ENCODE measurements at regions not wholly inside any gene's neighbourhood (a gene's known extent, or its start where the extent isn't known, plus 50 kb on each side); places are given as distances from the start of the nearest gene placed in this dataset.
A peak's percentile ranks its signal among the peaks of the same experiment; 100 is the strongest.

DNA sequence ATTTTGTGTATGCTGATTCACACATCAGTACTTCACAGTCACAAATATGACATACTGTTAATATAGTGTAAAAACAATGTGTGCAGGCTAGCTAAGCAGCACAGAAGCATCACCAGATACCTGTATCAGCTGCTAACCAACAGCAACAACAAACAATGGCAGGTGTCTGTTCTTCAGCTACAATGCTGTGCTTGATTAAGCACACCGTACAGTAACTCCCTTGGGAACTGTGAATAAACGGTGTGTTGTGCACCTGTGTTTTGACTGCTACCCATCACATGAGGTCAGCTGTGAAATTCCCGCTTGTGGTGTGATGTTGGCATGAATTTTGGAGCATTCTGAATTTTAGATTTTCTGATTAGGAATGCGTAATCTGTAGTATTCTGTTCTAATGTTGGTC lies 379.7 kb upstream of the FAT1 start:
- no peaks in the 10 kb centered on the region for H3K36me3 ChIP-seq (ENCODE audit: control insufficient read depth in 2 of 2, extremely low read depth in 1 of 2, insufficient read depth in 2 of 2, low read length in 2 of 2)
- FAIRE-seq (no peak), DNase-seq (ENCODE audit: low read depth, low spot score) (no peak)
- dilution Hi-C loops (cut with MboI; ENCODE audit: extremely low pct_ligation_motif_present, low sequenced_read_pairs), result no loop called here
- H3K27me3 ChIP-seq (ENCODE audit: control insufficient read depth, extremely low read depth, insufficient read depth, low read length), result no peaks in the 10 kb centered on the region
- H3K9ac ChIP-seq (ENCODE audit: control insufficient read depth, extremely low read depth, insufficient read depth, low read length), result no peak overlapping the region
- TF ChIP-seq, protein P1, sequence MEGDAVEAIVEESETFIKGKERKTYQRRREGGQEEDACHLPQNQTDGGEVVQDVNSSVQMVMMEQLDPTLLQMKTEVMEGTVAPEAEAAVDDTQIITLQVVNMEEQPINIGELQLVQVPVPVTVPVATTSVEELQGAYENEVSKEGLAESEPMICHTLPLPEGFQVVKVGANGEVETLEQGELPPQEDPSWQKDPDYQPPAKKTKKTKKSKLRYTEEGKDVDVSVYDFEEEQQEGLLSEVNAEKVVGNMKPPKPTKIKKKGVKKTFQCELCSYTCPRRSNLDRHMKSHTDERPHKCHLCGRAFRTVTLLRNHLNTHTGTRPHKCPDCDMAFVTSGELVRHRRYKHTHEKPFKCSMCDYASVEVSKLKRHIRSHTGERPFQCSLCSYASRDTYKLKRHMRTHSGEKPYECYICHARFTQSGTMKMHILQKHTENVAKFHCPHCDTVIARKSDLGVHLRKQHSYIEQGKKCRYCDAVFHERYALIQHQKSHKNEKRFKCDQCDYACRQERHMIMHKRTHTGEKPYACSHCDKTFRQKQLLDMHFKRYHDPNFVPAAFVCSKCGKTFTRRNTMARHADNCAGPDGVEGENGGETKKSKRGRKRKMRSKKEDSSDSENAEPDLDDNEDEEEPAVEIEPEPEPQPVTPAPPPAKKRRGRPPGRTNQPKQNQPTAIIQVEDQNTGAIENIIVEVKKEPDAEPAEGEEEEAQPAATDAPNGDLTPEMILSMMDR (optimal IDR thresholded peaks at IDR 0.05 in 1 of 3, IDR thresholded peaks at IDR 0.05 in 1 of 3, conservative IDR thresholded peaks at IDR 0.05 in 1 of 3; ENCODE audit: extremely low read depth in 1 of 3, insufficient read depth in 2 of 3, low read length in 3 of 3), result no peak
- no peak for TF ChIP-seq EZH2 (IDR thresholded peaks at IDR 0.05; ENCODE audit: low read length)
- H4K20me1 ChIP-seq (ENCODE audit: control insufficient read depth, extremely low read depth, insufficient read depth, low read length), result no peaks in the 10 kb centered on the region
- no peaks in the 10 kb centered on the region for H3K9me1 ChIP-seq (ENCODE audit: control insufficient read depth, extremely low read depth, insufficient read depth, low read length)
- H3K9me3 ChIP-seq (ENCODE audit: control insufficient read depth, low read depth, low read length), result no peaks in the 10 kb centered on the region
- no peak overlapping the region for H3K4me2 ChIP-seq (ENCODE audit: control insufficient read depth, extremely low read depth, insufficient read depth, low read depth, low read length)
- H3K79me2 ChIP-seq (ENCODE audit: control insufficient read depth, insufficient read depth, low read length), result no peaks in the 10 kb centered on the region
- no peaks in the 10 kb centered on the region for H3K4me1 ChIP-seq (ENCODE audit: control insufficient read depth, extremely low read depth, insufficient read depth, low read length)
- no peak overlapping the region for H2AFZ ChIP-seq (ENCODE audit: control insufficient read depth, low read length)
- no peak overlapping the region for H3K4me3 ChIP-seq (ENCODE audit: control insufficient read depth in 2 of 3, extremely low read depth in 1 of 3, insufficient read depth in 2 of 3, low read depth in 1 of 3, low read length in 3 of 3)
- H3K27ac ChIP-seq (ENCODE audit: control insufficient read depth, insufficient read depth, low read length), result no peak overlapping the region

DNA sequence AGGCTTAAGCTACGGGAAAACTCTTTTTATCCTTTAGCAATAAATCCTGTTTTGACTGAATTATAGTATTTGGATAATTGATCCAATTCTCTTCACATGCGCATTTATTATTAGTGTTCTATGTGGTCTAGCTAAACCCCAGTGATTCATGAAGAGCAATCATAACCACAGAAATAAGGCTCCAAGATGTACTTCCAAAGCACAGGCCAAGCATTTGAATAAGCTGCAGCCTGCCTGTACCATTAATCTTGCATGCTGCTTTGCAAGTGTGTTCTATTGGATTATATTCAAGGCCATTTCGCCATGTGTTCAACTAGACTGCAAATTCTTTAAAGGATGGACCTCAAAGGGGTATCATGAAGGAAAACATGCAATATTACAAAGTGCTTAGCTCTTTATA lies 385.2 kb upstream of the FAT1 start:
- Histone ChIP-seq H2AFZ (ENCODE audit: control insufficient read depth, low read length) (no peak overlapping the region), H3K4me2 (ENCODE audit: control insufficient read depth, extremely low read depth, insufficient read depth, low read depth, low read length) (no peak overlapping the region), H3K9me3 (ENCODE audit: control insufficient read depth, low read depth, low read length) (no peaks in the 10 kb centered on the region), H3K4me3 (ENCODE audit: control insufficient read depth in 2 of 3, extremely low read depth in 1 of 3, insufficient read depth in 2 of 3, low read depth in 1 of 3, low read length in 3 of 3) (no peak overlapping the region), H3K9ac (ENCODE audit: control insufficient read depth, extremely low read depth, insufficient read depth, low read length) (no peak overlapping the region), H4K20me1 (ENCODE audit: control insufficient read depth, extremely low read depth, insufficient read depth, low read length) (no peaks in the 10 kb centered on the region), H3K27me3 (ENCODE audit: control insufficient read depth, extremely low read depth, insufficient read depth, low read length) (no peaks in the 10 kb centered on the region), H3K4me1 (ENCODE audit: control insufficient read depth, extremely low read depth, insufficient read depth, low read length) (no peaks in the 10 kb centered on the region), H3K27ac (ENCODE audit: control insufficient read depth, insufficient read depth, low read length) (no peak overlapping the region), H3K36me3 (ENCODE audit: control insufficient read depth in 2 of 2, extremely low read depth in 1 of 2, insufficient read depth in 2 of 2, low read length in 2 of 2) (no peaks in the 10 kb centered on the region), H3K79me2 (ENCODE audit: control insufficient read depth, insufficient read depth, low read length) (no peaks in the 10 kb centered on the region), H3K9me1 (ENCODE audit: control insufficient read depth, extremely low read depth, insufficient read depth, low read length) (no peaks in the 10 kb centered on the region)
- TF ChIP-seq, protein P1 (optimal IDR thresholded peaks at IDR 0.05 in 1 of 3, IDR thresholded peaks at IDR 0.05 in 1 of 3, conservative IDR thresholded peaks at IDR 0.05 in 1 of 3; ENCODE audit: extremely low read depth in 1 of 3, insufficient read depth in 2 of 3, low read length in 3 of 3), result no peak
- TF ChIP-seq EZH2 (IDR thresholded peaks at IDR 0.05; ENCODE audit: low read length), result no peak
- no peak for DNase-seq (ENCODE audit: low read depth, low spot score)
- dilution Hi-C loops (cut with MboI; ENCODE audit: extremely low pct_ligation_motif_present, low sequenced_read_pairs), result no loop called here
- FAIRE-seq, result peak; percentile 53
